ENCODE measurements at regions not wholly inside any gene's neighbourhood (a gene's known extent, or its start where the extent isn't known, plus 50 kb on each side); places are given as distances from the start of the nearest gene placed in this dataset.

- TF ChIP-seq EZH2 (IDR thresholded peaks at IDR 0.05) (no peak), POLR2AphosphoS5 (IDR thresholded peaks at IDR 0.05; ENCODE audit: borderline replicate concordance, low read depth, low read length) (no peak), FOXP2 (optimal IDR thresholded peaks at IDR 0.05; ENCODE audit: control extremely low read depth, extremely low read length, insufficient read depth) (no peak)
Observed at GRCh38 chr6:50185006-50185405, 135.3 kb upstream of the DEFB112 start.
